OCI-LY7 (cell line): ENCODE measurements at regions not wholly inside any gene's neighbourhood (a gene's known extent, or its start where the extent isn't known, plus 50 kb on each side); places are given as distances from the start of the nearest gene placed in this dataset.

Experiments used
- BruUV-seq: library from RNA; stranded (reverse); fragments of 400-500 nt; replicated peaks from 2 replicates; lab custom pipeline; 2021; lab: Mats Ljungman, UMichigan
- CTCF ChIA-PET: fragments of 300-600 bp; sonication (Branson Sonifier 250); formaldehyde crosslinking; loops from one replicate; lab custom pipeline; 2022; ENCODE audit warnings: antibody characterized with exemption; ENCODE audit not compliant: unreplicated experiment; lab: Charles Lee
- POLR2A ChIA-PET: fragments of 300-600 bp; sonication (Branson Sonifier 250); formaldehyde crosslinking; loops from one replicate; lab custom pipeline; 2022; ENCODE audit warnings: antibody characterized with exemption; lab: Charles Lee
- DNase-seq: peaks from one replicate; pipeline ENCODE4 v3.0.0-alpha.2; 2015; ENCODE audit warnings: low spot score
- H2AFZ ChIP-seq: fragments of 200-600 bp; sonication (generic), shearing (Covaris generic); 2 replicates; pipeline ENCODE4 v1.6.1; 2014; ENCODE audit warnings: mild to moderate bottlenecking, antibody characterized with exemption, low read length, moderate library complexity
- H3K27ac ChIP-seq: fragments of 200-600 bp; sonication (generic); 2 replicates; pipeline ENCODE4 v1.5.1; 2014; ENCODE audit warnings: mixed run types, low read depth, mild to moderate bottlenecking, moderate library complexity, low read length, inconsistent platforms; ENCODE audit not compliant: poor library complexity, severe bottlenecking
- H3K36me3 ChIP-seq: fragments of 200-600 bp; sonication (generic); 2 replicates; pipeline ENCODE4 v1.6.1; 2014; ENCODE audit warnings: mild to moderate bottlenecking, antibody characterized with exemption, low read length, moderate library complexity, mixed read lengths; ENCODE audit not compliant: insufficient read depth
- H3K4me1 ChIP-seq: fragments of 200-600 bp; sonication (generic); 2 replicates; pipeline ENCODE4 v1.5.1; 2014; ENCODE audit warnings: mild to moderate bottlenecking, low read length; ENCODE audit not compliant: insufficient read depth, poor library complexity, severe bottlenecking
- H3K4me2 ChIP-seq: fragments of 200-600 bp; sonication (generic); 2 replicates; pipeline ENCODE4 v1.6.1; 2014; ENCODE audit warnings: mild to moderate bottlenecking, low read length
- H3K4me3 ChIP-seq: fragments of 200-600 bp; sonication (generic); 2 replicates; pipeline ENCODE4 v1.5.1; 2014; ENCODE audit warnings: mild to moderate bottlenecking, low read depth, low read length; ENCODE audit not compliant: poor library complexity, severe bottlenecking
- H3K79me2 ChIP-seq: fragments of 200-600 bp; sonication (generic); 2 replicates; pipeline ENCODE4 v1.6.1; 2016; ENCODE audit warnings: low read depth, mild to moderate bottlenecking, low read length, moderate library complexity, mixed read lengths; ENCODE audit not compliant: insufficient read depth
- H3K9me2 ChIP-seq: fragments of 200-600 bp; sonication (generic); 2 replicates; pipeline ENCODE4 v1.6.1; 2016; ENCODE audit warnings: mild to moderate bottlenecking, low read length, mixed read lengths; ENCODE audit not compliant: insufficient read depth
- H3K9me3 ChIP-seq: fragments of 200-600 bp; sonication (generic); 2 replicates; pipeline ENCODE4 v1.6.1; 2014; ENCODE audit warnings: mild to moderate bottlenecking, mixed run types, low read length, mixed read lengths
- H4K20me1 ChIP-seq: fragments of 200-600 bp; sonication (generic); 2 replicates; pipeline ENCODE4 v1.6.1; 2014; ENCODE audit warnings: mild to moderate bottlenecking, antibody characterized with exemption, low read length, moderate library complexity, mixed read lengths; ENCODE audit not compliant: insufficient read depth
- CTCF ChIP-seq: fragments of 200-600 bp; sonication (generic); conservative IDR thresholded peaks from 2 replicates; pipeline ENCODE4 v1.5.1; 2014; ENCODE audit warnings: mild to moderate bottlenecking, antibody characterized with exemption, low read length, moderate library complexity, mixed read lengths
- EZH2phosphoT487 ChIP-seq: fragments of 200-600 bp; sonication (generic); IDR thresholded peaks from 2 replicates; pipeline ENCODE4 v1.6.1; 2018; ENCODE audit warnings: low read depth, borderline replicate concordance, mild to moderate bottlenecking, mixed run types, antibody characterized with exemption, low read length, moderate library complexity, mixed read lengths
- intact Hi-C: fragments of 100-400 bp; cut with micrococcal nuclease; formaldehyde crosslinking; loops from one replicate; pipeline ENCODE4 v1.10.0; 2022; ENCODE audit not compliant: unreplicated experiment

- TF ChIP-seq EZH2phosphoT487: no peak
- no peak for TF ChIP-seq CTCF
- H3K79me2 ChIP-seq: no peaks in the 10 kb centered on the region
- H3K27ac ChIP-seq: no peak overlapping the region
- POLR2A ChIA-PET: no interaction called here
- no peak overlapping the region for H3K4me2 ChIP-seq
- no peaks in the 10 kb centered on the region; the same call in 1 of the 2 replicates for H3K36me3 ChIP-seq
- no TSS peak for BruUV-seq
- intact Hi-C loops: no loop called here
- H3K9me2 ChIP-seq: no peaks in the 10 kb centered on the region
- H3K9me3 ChIP-seq: peaks cover 15% of the 10 kb centered on the region; the same call in 1 of the 2 replicates
- CTCF ChIA-PET: no interaction called here
- peak overlapping the region; percentile 45; the same call in 1 of the 2 replicates for H2AFZ ChIP-seq
- no peak overlapping the region for H3K4me3 ChIP-seq
- no peaks in the 10 kb centered on the region for H4K20me1 ChIP-seq
- no peak for DNase-seq
- peaks cover 24% of the 10 kb centered on the region for H3K4me1 ChIP-seq
Observed at GRCh38 chr2:199160081-199160480, 297.7 kb downstream of the SATB2 start.

GRCh38 chr2:199148076-199148845 lies 309.5 kb downstream of the SATB2 start:
- ChIA-PET CTCF (no interaction called here), POLR2A (interaction anchor here (1.0 kb wide), 1 partner anchor 26 kb away, joined by 4 read pairs; no protein-coding TSS in a partner anchor)
- no peaks in the 10 kb centered on the region for H3K9me3 ChIP-seq
- no TSS peak for BruUV-seq
- intact Hi-C loops: no loop called here
- H4K20me1 ChIP-seq: no peaks in the 10 kb centered on the region
- H3K4me3 ChIP-seq: no peak overlapping the region
- H2AFZ ChIP-seq: no peak overlapping the region
- H3K36me3 ChIP-seq: no peaks in the 10 kb centered on the region
- no peaks in the 10 kb centered on the region for H3K79me2 ChIP-seq
- TF ChIP-seq CTCF: no peak
- TF ChIP-seq EZH2phosphoT487: no peak
- DNase-seq: no peak
- no peak overlapping the region for H3K27ac ChIP-seq
- H3K4me1 ChIP-seq: no peaks in the 10 kb centered on the region
- no peak overlapping the region for H3K4me2 ChIP-seq
- H3K9me2 ChIP-seq: no peaks in the 10 kb centered on the region

- Histone ChIP-seq H3K4me2 (no peak overlapping the region), H3K4me1 (no peaks in the 10 kb centered on the region), H4K20me1 (no peaks in the 10 kb centered on the region), H3K79me2 (no peaks in the 10 kb centered on the region), H2AFZ (no peak overlapping the region), H3K4me3 (no peak overlapping the region), H3K9me3 (no peaks in the 10 kb centered on the region; the same call in 1 of the 2 replicates), H3K9me2 (no peaks in the 10 kb centered on the region), H3K36me3 (no peaks in the 10 kb centered on the region), H3K27ac (no peak overlapping the region)
- POLR2A ChIA-PET: interaction anchor here (1.0 kb wide), 1 partner anchor 27 kb away, joined by 4 read pairs; no protein-coding TSS in a partner anchor
- BruUV-seq: no TSS peak
- intact Hi-C loops: no loop called here
- no peak for DNase-seq
- no peak for TF ChIP-seq EZH2phosphoT487
- TF ChIP-seq CTCF: no peak
- CTCF ChIA-PET: no interaction called here
Observed at GRCh38 chr2:199147216-199147615, 310.5 kb downstream of the SATB2 start.
